HG03469 (cell line): ENCODE measurements at regions not wholly inside any gene's neighbourhood (a gene's known extent, or its start where the extent isn't known, plus 50 kb on each side); places are given as distances from the start of the nearest gene placed in this dataset.
"Not testable (repeated sequence)": the region's sequence is repeated elsewhere in the genome, so short reads cannot be mapped to it uniquely, and the experiment has no call there.

Experiments
- ATAC-seq: cut with Tn5 transposase; IDR thresholded peaks from one replicate; pipeline ENCODE4 v1.9.1; 2021; ENCODE audit warnings: mild to moderate bottlenecking, moderate library complexity, moderate number of reproducible peaks; ENCODE audit not compliant: unreplicated experiment

DNA sequence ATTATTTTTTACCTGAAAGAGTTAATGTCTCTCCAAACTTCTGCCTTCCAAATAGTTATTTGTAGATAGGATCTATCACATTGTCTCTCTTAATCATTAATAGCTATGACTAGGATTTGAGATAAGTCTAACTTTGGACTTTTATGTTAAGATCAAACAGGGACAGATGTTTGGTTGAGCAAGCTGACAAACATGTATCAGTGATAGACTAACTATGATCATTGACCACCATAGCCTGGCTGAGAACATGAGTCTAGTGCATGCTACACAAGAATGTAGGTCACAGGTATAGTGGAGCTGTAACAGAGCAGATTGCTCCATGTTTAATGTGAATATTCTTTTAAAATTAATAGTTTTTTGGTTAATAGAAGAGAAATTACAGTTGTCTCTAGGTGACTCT is 52.0 kb downstream of the SYT15B start:
- ATAC-seq, result not testable (repeated sequence)

DNA sequence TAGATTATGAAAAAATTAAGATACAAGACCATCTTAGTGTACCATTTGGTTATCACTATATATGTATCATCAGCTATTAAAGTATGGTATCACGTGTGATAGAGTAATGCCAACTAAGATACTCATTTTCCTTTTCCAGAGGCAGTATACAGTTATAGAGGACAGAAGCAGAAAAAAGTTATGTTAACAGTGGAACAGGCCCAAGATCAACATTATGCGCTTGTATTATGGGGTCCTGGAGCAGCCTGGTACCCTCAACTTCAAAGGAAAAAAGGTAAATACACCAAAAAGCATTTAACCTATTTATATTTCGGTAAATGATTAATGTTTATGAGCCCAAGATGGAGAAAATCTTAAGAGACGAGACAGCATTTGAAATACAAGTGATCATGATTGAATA is 52.9 kb downstream of the SYT15B start:
- ATAC-seq, result not testable (repeated sequence)

DNA sequence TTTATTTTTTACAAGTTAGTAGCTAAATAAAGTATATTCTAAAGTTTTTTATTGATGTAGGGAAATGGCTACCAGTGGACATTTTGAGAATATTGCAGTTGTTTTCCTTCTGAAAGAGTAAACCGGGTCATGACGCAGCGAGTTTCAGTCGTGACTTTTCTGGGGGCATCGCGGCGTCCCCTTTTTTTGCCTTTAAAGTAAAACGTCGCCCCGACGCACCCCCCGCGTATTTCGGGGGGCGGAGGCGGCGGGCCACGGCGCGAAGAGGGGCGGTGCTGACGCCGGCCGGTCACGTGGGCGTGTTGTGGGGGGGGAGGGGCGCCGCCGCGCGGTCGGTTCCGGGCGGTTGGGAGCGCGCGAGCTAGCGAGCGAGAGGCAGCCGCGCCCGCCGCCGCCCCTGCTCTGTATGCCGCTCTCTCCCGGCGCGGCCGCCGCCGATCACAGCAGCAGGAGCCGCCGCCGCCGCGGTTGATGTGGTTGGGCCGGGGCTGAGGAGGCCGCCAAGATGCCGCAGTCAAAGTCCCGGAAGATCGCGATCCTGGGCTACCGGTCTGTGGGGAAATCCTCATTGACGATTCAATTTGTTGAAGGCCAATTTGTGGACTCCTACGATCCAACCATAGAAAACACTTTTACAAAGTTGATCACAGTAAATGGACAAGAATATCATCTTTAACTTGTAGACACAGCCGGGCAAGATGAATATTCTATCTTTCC is 57.5 kb downstream of the SYT15B start:
- peak; percentile 77 for ATAC-seq

DNA sequence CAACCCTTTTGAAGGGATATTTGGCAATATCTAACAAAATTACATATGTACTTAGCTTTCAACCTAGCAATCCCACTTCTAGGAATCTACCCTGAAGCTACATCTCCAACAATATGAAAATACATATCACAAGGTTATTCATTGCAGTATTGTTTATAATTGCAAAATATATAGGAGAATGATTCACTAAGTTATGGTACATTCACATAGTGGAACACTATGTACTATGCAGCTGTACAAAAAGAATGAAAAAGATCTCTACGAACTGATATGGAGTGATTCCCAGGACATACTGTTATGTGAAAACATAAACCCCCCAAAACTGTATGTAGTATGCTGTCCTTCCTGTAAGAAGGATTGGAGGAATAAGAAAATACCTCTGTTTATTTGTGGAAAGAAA is 62.1 kb downstream of the SYT15B start:
- not testable (repeated sequence) for ATAC-seq

DNA sequence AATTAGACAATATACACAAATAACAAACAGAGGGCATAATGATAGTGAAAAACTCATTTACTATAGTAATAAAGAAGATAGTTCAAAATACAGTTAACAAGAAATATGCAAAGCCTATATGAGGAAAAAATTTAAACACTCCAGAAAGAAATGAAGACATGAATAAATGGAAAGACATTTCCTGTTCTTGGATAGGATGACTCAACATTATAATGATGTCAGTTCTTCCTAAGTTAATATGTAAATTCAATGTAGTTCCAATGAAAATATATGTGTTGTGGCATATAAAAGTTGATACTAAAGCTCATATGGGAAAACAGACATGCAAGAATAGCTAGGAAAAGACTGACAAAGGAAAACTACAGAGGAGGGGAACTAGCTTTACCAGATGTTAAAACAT is 63.5 kb downstream of the SYT15B start:
- ATAC-seq, result not testable (repeated sequence)

DNA sequence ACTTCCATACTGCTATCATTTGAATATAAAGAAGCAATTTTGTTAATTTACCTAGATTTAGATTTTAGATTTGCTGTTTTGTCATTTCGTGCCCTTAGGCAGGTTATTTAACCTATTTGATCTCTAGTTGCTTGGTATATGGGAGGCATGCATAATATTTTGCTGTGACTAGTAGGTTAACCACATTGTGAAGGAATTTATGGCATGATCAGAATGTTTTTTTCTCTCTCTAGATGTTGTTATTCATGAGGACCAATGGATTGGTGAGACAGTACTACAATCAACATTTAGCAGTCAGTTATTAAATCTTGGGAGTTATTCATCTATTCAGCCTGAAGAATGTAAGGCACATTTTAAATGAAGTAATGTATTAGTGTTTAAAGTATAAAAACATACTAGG is 67.2 kb downstream of the SYT15B start:
- not testable (repeated sequence) for ATAC-seq

DNA sequence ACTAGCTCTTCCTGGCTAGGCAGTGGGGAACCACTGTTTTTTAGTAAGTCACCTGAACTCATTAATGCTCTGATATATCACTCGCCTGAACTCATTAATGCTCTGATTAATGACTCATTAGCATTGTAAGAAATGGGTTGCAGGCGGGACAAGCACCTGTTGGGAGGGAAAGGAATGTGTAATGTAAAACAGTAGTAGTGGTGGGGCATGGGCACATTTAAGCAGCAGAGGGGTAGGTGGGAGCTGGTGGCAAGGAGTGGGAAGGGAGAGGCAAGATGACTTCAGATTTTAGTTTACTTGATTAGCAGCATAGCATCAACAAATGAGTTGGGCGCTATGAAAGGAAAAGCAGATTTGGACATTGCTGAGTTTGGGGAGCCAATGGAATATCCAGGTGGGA is 68.2 kb downstream of the SYT15B start:
- ATAC-seq, result not testable (repeated sequence)

DNA sequence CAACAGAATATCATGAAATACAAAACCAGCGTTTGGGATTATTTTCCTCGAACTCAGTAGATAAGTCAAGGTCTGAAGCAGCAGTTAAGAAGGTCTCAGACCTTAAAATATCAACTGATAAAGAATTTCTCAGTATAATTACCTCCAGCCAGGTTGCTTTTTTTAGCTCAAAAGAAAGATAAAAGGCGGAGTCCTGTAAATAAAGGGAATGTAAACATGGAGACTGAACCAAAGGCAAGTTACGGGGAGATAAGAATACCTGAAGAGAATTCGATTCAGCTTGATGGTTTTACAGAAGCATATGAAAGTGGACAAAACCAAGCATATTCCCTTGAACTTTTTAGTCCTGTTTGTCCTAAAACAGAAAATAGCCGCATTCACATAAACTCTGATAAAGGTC is 73.1 kb downstream of the SYT15B start:
- ATAC-seq, result not testable (repeated sequence)

DNA sequence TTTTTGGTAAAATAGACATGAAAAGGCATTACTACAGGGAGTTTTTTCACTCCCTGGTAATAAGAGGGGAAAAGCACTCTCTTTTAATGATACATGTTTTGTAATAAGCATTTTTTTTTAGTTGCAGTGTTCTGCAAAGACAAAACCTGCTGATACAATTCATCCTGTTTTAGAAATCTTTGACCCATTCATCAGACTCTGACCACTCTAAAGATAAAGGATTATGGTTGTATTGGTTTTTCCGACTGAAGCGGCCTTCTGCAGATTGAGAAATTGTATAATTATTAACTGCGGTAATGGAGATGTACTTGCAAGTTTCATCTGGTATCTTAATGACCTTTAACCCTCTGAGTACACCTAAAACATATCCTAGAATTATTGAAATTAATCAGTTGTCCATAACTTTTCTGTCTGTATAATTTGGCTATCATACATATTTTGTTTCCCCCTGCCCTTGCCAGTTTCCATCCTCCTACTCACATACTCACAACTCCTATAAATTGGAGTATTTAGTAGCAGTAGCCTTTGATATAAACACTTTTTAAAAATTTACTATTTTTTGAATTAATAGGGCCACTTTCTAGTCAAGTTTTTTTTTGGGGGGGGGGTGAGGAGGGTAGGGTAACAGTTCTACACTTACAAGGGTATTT is 79.4 kb downstream of the SYT15B start:
- not testable (repeated sequence) for ATAC-seq

DNA sequence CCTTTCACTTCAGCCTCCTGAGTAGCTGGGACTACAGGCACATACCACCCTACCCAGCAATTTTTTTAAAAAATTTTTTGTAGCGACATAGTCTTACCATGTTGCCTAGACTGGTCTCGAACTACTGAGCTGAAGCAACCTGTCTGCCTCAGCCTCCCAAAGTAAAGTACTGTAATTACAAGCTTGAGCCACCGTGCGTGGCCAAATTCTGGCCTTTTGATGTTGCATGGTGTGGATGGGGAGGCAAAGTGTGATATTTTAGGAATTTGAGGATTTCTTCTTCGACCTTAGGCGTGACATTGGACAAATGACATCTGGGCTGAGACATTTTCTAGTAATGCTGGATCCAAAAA is 81.8 kb downstream of the SYT15B start:
- not testable (repeated sequence) for ATAC-seq

DNA sequence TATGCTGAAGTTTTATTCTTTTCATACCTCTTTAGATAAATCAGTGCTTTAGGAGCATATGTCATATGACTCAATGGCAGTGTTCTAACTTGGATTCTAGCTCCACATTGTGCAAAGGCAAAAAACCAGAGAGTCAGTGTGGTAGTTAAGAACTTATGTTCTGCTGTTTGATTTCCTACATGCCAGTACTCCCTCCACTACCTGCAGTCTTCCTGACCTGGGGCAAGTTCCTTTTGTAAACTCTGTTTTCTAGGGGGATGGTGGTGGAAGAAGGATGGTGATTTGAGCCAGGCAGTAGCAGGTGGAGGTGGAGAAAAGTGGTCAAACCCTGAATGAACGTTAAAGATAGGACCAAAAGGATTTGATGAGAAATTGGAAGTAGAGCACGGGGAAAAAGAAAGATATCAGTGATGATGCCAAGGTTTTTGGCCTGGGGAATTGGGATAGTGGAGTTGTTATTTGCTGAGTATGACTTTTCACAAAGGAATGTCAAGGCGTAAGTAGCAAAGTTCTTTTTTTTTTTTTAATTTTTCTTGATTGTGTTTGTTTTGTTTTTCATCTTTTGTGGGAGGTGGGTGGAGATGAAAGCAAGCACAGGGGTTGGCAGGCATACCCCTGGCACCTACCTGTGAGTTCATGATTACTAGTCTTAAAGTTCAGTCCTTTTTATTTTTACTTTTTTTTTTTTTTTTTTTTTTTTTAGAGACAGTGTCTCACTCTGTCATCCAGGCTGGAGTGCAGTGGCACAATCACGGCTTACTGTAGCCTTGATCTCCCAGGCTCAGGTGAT is 82.3 kb downstream of the SYT15B start:
- not testable (repeated sequence) for ATAC-seq

DNA sequence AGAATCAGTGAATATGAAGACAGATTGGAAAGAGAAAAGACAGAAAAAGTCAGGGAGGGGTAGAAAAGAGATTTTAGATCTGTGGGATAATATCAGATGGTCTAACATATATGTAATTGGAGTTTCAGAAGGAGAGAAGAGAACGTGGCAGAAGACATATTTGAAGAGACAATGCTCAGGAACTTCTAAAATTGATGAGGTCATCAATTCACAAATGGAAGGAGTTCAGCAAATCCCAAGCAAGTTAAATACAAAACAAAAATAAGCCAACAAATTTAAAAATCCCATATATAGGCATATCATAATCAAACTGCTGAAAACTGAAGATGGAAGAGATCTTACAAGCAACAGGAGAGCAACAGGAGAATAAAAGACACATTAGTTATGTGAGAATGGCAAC is 87.3 kb downstream of the SYT15B start:
- ATAC-seq, result not testable (repeated sequence)

DNA sequence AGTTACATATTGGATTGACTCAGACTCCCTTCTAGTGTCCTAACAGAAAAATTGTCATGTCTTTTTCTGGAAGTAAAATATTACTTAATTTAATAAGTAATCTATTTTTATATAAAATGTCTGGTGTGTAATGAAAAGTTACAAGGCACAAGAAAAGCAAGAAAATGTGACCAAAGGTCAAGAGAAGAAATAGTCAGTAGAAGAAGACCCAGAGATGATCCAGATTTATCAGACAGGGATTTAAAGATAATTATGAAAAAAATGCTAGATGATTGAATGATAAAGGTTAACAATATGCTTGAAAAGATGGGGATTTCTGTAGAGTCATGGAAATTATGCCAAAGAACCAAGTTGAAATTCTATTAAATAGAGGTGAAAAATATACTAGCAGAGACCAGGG is 87.8 kb downstream of the SYT15B start:
- ATAC-seq, result not testable (repeated sequence)

DNA sequence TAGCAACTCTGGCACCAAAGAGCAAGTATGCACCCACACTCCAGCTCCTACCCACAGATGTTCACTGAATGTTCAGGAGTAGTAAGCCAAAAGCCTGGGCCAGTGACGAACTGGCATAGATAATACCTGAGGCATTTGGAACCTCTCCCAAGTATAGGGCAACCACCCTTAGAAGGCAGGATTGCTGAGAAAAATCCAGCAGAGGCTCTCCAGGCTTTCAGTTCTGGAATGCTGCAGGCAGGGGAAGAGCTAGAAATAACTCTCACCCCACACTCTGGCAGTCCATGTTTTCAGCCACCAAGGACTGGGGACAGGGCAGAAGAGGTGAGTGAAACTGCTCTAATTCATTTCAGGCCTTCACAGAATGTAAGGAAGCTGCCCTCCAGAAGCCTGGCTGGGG is 90.3 kb downstream of the SYT15B start:
- not testable (repeated sequence) for ATAC-seq

DNA sequence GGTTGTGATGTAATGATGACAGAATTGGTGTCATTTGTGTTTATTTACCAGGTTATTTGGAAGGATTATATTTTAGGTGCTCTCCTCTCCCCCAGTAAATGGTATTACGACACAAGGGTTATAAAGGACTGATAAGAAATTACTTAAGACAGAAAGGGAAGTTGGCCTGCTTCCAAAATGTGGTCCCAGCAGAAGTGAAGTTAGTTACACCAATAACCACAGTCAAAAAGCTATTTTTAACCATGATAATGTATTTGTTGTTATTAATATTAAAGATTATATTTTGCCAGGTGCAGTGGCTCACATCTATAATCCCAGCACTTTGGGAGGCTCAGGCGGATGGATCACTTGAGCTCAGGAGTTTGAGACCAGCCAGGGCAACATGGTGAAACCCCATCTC is 92.5 kb downstream of the SYT15B start:
- not testable (repeated sequence) for ATAC-seq

DNA sequence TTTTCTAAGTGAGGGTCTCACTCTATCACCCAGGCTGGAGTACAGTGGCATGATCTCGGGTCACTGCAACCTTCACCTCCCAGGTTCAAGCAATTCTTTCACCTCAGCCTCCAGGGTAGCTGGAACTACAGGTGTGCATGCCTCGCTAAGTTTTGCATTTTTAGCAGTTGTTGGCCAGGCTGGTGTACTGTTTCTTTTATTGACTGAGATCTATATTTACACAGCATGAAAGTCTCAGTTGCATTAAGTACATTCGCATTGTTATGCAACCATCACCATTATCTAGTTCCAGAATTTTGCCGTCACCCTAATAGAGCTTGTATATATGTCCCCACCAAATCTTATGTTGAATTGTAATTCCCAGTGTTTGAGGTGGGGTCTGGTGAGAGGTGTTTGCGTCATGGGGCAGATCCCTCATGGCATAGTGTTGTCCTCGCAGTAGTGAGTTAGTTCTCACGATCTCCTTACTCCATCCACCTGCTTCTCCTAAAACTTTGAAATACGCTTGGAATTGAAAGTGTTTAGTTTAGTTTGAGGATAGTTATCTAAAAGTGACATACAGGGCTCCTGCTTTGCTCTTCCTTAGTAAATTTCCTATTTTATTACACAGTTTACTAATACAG is 101.3 kb downstream of the SYT15B start:
- ATAC-seq, result not testable (repeated sequence)

DNA sequence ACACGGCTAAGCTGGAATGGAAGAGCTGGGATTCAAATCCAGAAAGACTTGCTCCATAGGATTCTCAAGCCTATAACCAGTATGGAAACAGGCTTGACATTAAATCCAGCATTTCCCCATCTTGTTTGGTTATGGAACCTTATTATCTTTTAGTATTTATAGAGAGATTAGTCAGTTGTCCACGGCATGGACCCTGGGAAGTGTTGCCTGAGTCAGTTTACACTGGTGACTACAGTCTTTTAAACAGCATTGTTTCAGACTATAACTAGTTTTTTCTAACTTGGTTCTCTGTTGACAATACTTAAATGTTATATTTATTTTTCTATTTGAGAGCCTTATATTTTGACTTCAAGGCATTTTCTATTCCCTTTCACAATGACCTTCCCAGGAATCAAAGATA is 106.7 kb downstream of the SYT15B start:
- not testable (repeated sequence) for ATAC-seq

DNA sequence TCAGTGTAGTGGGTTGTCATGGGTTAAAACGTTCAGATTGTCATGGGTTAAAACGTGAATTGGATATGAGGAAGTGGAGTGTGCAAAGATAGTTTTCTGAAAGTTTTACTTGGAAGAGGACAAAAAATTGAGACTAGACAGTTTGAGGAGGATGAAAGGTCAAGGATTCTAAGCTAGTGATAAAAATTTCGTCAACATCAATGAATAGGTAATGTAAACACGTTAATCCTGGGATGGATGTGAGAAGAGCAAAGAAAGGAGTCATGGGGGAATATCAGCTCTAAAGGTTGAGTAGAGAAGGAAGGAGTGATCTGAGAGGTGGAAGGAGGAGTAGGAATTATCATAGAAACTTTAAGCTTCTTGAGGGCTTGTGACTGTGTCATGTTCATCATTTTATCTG is 109.2 kb downstream of the SYT15B start:
- ATAC-seq, result not testable (repeated sequence)

DNA sequence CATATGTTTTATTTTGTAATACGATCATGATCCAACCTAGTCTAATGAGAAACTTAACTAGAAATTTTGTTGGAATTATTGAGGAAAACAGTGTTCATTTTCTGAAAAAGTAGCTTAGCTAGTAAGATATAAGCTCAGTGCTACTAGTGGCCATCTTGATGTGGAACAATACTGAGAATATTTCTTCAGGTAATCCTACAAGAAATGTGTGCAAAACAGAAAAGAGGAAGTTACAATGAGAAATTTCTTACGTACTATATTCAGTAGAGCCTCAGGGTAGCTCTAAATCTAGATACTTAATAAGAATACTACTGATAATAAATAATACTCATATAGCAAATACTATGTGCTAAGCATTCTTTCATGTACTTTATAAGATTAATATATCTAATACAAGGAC is 114.8 kb downstream of the SYT15B start:
- ATAC-seq, result not testable (repeated sequence)

DNA sequence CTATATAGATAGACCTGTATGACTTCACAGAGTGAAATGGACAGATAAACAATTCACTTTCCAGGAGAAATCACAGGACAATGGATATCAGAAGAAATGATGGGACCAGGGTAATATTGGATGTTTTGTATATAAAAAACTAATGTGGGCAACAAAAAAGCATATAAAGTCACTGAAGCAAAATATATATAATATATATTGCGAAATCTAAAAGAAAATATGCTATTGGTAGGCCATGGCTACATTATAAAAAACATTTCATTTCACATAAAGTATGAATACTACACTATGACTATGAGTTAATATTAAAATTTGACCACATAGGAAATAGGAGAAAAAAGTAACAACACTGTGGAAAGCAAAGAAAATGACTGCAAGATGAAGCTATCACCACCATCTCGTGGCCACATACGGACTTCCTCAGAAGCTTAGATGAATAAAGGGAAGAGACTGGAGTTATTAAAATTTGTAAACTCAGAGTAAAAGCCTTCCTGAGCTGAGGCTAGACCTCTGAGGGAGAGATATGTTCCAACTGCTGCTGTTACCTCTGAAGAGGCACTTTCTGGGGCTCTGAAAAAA is 115.8 kb downstream of the SYT15B start:
- not testable (repeated sequence) for ATAC-seq
